GM19240 (cell line): ENCODE measurements at regions not wholly inside any gene's neighbourhood (a gene's known extent, or its start where the extent isn't known, plus 50 kb on each side); places are given as distances from the start of the nearest gene placed in this dataset.

ENCODE experiments used
- DNase-seq: peaks from one replicate; pipeline ENCODE4 v3.0.0; 2011; ENCODE audit warnings: low spot score; ENCODE audit not compliant: insufficient read length

DNA sequence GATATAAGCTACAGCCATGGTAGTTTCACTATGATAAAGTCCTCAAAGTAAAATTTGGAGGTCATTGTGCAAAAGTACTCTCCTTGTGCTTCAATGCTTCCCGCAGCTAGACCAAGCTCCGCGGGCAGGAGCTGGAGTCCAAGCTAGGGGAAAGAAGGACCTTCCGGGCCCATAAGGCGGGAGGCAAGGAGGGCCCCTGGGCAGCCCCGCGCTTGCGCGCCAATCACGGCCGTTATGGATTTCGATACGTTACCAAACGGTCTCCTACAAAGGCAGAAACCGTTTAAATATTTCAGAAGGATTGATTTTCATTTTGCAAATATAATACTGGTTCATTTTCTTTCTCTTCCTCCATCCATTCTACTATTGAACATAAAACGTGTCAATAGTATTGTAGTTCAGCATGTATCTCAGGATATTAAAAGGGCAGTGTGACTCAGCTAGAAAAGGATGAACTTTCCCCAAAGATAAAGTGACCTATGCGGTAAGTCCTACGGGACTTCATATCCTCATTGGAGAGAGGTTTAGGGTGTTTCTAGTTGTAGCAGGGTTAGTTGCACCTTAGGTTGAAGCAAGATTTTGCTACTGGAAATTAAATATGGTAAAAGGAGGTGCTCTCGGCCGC is 128.0 kb downstream of the KIF20B start:
- DNase-seq, result no peak

GRCh38 chr10:89829887-89830269 is 128.5 kb downstream of the KIF20B start:
- no peak for DNase-seq

DNA sequence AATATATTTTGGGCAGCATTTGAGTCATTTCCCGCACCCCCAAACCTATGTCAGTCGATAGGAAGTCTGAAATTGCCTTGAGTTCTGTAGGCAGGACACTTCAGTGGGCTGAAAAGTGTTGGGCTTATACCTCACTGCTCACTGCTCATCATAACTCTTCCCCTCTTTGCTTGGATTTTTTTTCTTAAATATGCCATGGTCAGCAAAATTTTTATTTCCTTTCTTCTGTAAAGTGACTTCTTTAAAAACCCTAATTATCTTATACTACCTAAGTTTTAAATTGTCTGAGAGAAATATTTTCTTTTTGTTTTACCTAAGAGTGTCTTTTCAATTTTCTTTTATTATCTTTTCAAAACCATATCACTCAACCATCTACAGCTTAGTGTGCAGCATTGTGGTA is 129.2 kb downstream of the KIF20B start:
- no peak for DNase-seq

DNA sequence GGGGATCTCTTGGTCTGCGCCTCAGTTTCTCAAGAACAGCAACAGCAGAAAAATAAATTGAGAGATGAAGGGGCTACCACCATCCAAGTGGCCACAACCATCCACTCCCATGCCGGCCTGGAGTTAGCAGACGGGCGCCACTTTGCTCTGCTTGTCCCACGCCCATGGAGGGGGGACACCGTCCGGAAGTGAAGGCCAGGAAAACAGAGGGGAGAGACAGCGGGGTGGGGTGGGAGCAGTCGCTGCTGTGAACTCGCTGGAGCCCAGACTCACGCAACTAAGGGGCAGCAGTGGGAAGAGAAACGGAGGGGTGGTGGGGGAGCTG is 135.4 kb downstream of the KIF20B start:
- DNase-seq, result no peak

GRCh38 chr10:89837165-89838043 is 136.0 kb downstream of the KIF20B start:
- no peak for DNase-seq

GRCh38 chr10:89838044-89838615 is 136.7 kb downstream of the KIF20B start:
- DNase-seq, result no peak

GRCh38 chr10:89845541-89846280 is 144.3 kb downstream of the KIF20B start:
- no peak for DNase-seq

GRCh38 chr10:89846281-89846630 is 144.9 kb downstream of the KIF20B start:
- no peak for DNase-seq

- no peak for DNase-seq
Observed at GRCh38 chr10:89846786-89847185, 145.4 kb downstream of the KIF20B start.

DNA sequence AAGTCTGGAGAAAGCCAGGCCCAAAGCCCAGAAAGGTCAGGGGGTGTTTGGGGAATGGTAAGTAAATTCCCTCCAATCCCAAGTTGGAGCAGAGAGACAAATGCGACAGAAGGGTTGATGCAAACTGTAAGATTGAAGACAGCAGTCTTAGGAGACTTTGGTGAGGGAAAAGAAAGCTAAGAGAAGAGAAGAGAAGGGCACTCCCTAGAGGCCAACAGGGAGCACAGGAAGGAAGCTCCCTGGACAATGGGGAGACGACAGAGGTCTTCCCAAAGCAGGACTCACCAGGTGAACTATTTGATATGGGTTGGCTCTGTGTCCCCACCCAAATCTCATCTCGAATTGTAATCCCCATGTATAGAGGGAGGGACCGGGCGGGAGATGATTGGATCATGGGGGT is 151.5 kb downstream of the KIF20B start:
- no peak for DNase-seq

GRCh38 chr10:89853781-89854191 is 152.4 kb downstream of the KIF20B start:
- DNase-seq, result no peak

- DNase-seq, result no peak
Observed at GRCh38 chr10:89857431-89858042, 156.1 kb downstream of the KIF20B start.

GRCh38 chr10:89861199-89861573 is 159.8 kb downstream of the KIF20B start:
- DNase-seq, result no peak

DNA sequence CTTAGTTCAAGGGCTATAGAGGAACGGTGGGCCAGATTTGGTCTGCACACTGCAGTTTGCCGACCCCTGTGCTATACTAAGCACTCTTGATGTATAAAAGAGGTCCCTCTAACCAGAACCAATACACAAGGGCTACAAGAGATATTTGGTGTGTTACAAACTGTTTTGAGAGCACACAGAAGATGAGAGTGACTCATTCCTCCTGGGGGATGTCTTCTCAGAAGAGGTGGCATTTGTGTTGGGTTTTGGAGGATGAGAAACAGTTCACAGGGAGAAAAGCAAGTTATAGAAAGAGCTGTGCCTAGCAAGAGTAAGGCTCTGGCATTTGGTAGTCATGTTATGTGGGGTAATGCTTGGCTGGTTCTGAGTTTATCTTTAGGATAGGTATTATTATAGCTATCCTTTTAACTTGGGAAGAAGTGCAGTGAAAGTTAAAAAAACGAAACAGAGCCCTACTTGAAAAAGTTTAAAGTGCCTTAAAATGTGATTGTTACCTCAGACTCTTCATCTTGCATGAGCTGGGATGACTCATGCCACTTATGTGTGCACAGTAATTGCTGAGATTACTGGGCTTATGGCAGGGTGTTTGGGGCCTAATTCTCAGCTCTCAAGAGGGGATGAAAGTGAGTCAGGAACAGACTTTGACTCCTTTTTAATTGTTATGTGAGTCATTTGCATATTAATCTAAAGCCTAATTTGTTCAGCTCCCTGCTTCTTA is 160.4 kb downstream of the KIF20B start:
- DNase-seq, result no peak

- DNase-seq, result no peak
Observed at GRCh38 chr10:89867964-89868363, 166.6 kb downstream of the KIF20B start.

DNA sequence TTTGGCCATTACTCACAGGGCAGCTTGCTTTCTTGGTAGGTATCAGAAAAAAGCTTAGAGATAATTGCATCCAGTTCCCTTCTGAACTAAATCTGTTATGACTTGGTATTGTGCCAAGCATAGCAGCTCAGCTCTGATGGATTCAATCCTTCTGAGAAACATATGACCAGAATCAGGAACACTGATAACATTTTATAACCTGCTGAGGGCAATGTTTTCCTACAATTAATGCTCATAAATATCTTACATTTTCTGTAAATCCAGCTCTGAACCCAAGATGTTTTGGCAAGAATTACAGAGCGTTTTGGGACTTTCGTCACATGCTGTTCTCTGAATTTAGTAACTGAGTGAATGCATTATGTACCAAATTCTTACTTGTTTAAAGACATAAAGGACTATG is 167.8 kb downstream of the KIF20B start:
- no peak for DNase-seq

GRCh38 chr10:89869592-89870156 is 168.3 kb downstream of the KIF20B start:
- DNase-seq, result no peak

- DNase-seq, result no peak
Observed at GRCh38 chr10:89870936-89871335, 169.5 kb downstream of the KIF20B start.

DNA sequence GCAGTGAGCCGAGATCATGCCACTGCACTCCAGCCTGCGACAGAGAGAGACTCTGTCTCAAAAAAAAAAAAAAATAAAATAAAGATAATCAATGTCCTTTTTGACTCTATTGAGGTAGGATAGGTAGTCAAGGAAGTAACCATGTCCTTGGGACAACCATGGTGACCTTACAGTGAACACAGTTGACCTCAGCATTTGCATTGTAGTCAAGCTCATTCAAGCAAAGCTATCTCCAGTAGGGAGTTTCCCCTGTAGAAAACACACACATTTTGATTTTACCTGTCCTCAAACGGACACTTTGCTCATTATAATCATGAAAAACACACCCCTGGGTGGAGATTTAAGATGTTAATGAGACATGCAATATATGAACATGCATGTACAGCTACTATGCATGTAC is 171.7 kb downstream of the KIF20B start:
- DNase-seq, result no peak

- DNase-seq, result no peak
Observed at GRCh38 chr10:89875557-89875956, 174.2 kb downstream of the KIF20B start.

DNA sequence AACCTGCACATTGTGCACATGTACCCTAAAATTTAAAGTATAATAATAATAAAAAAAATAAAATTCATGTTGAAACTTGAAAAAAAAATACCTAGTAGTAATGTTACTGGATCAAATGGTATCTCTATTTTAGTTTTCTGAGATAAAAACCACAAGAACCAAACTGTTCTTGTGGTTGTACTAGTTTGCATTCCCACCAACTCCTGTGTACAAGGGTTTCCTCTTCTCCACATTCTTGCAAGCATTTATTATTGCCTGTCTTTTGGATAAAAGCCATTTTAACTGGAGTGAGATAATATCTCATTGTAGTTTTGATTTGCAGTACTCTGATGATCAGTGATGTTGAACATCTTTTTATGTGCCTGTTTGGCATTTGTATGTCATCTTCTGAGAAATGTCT is 177.7 kb downstream of the KIF20B start:
- no peak for DNase-seq
